Parathyroid adenoma (tissue), 2 donors: ENCODE measurements at regions not wholly inside any gene's neighbourhood (a gene's known extent, or its start where the extent isn't known, plus 50 kb on each side); places are given as distances from the start of the nearest gene placed in this dataset.
"Not testable (repeated sequence)": the region's sequence is repeated elsewhere in the genome, so short reads cannot be mapped to it uniquely, and the experiment has no call there.

Experiments used
- H2AFZ ChIP-seq: fragments of 300-600 bp; sonication (generic); one replicate; pipeline ENCODE4 v1.7.0; 2017; ENCODE audit warnings: antibody characterized with exemption, mild to moderate bottlenecking
- H3K27ac ChIP-seq: fragments of 300-600 bp; sonication (generic); one replicate; pipeline ENCODE4 v1.7.0; 2017
- H3K27me3 ChIP-seq: fragments of 300-600 bp; sonication (generic); one replicate; pipeline ENCODE4 v1.7.0; 2017; ENCODE audit warnings: low read length; ENCODE audit not compliant: control insufficient read depth, insufficient read depth
- H3K36me3 ChIP-seq: fragments of 300-600 bp; sonication (generic); one replicate; pipeline ENCODE4 v1.7.0; 2017; ENCODE audit warnings: low read length; ENCODE audit not compliant: control insufficient read depth, insufficient read depth
- H3K4me1 ChIP-seq: fragments of 300-600 bp; sonication (generic); one replicate; pipeline ENCODE4 v1.7.0; 2017; ENCODE audit warnings: control low read depth
- H3K4me2 ChIP-seq: fragments of 300-600 bp; sonication (generic); one replicate; pipeline ENCODE4 v1.7.0; 2017; ENCODE audit warnings: low read length
- H3K4me3 ChIP-seq: fragments of 300-600 bp; sonication (generic); one replicate; pipeline ENCODE4 v1.7.0; 2017; ENCODE audit warnings: low read depth, low read length
- H3K79me2 ChIP-seq: fragments of 300-600 bp; sonication (generic); one replicate; pipeline ENCODE4 v1.7.0; 2017; ENCODE audit warnings: control low read depth
- H3K9ac ChIP-seq: fragments of 300-600 bp; sonication (generic); one replicate; pipeline ENCODE4 v1.7.0; 2017; ENCODE audit warnings: mild to moderate bottlenecking
- H3K9me3 ChIP-seq: fragments of 300-600 bp; sonication (generic); one replicate; pipeline ENCODE4 v1.7.0; 2017; ENCODE audit warnings: low read length; ENCODE audit not compliant: control insufficient read depth
- TF ChIP-seq, protein P1 (sequence below): fragments of 300-600 bp; sonication (generic); IDR thresholded peaks from one replicate; pipeline ENCODE4 v1.7.0; 2017; ENCODE audit warnings: antibody characterized with exemption, mild to moderate bottlenecking
- donor health status: primary hyperparathyroidism.

DNA sequence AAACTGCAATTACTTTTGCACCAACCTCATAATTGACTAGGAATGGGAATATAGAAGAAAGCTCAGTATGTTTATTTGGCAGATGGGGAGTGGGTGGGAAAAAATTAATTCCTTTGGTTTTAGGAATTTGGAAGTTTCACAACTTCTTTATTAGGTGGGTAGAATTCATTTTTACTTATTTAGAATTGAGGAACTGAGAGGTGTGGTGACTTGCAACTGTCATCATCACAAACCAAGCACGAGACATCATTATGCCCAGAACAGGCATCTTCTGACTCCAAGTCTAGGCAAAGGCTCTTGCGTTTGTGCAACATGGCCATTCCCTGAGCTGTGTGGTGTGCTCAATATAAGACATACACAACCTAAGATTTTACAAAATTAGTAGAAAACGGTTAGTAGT, 380.0 kb downstream of the ATP23 start:
- Histone ChIP-seq H3K9ac (no peak overlapping the region), H3K27me3 (no peaks in the 10 kb centered on the region), H3K9me3 (no peaks in the 10 kb centered on the region), H3K4me2 (no peak overlapping the region), H3K36me3 (no peaks in the 10 kb centered on the region), H3K4me1 (no peaks in the 10 kb centered on the region), H2AFZ (no peak overlapping the region), H3K27ac (no peak overlapping the region), H3K79me2 (no peaks in the 10 kb centered on the region), H3K4me3 (no peak overlapping the region)
- TF ChIP-seq, protein P1, sequence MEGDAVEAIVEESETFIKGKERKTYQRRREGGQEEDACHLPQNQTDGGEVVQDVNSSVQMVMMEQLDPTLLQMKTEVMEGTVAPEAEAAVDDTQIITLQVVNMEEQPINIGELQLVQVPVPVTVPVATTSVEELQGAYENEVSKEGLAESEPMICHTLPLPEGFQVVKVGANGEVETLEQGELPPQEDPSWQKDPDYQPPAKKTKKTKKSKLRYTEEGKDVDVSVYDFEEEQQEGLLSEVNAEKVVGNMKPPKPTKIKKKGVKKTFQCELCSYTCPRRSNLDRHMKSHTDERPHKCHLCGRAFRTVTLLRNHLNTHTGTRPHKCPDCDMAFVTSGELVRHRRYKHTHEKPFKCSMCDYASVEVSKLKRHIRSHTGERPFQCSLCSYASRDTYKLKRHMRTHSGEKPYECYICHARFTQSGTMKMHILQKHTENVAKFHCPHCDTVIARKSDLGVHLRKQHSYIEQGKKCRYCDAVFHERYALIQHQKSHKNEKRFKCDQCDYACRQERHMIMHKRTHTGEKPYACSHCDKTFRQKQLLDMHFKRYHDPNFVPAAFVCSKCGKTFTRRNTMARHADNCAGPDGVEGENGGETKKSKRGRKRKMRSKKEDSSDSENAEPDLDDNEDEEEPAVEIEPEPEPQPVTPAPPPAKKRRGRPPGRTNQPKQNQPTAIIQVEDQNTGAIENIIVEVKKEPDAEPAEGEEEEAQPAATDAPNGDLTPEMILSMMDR: no peak

DNA sequence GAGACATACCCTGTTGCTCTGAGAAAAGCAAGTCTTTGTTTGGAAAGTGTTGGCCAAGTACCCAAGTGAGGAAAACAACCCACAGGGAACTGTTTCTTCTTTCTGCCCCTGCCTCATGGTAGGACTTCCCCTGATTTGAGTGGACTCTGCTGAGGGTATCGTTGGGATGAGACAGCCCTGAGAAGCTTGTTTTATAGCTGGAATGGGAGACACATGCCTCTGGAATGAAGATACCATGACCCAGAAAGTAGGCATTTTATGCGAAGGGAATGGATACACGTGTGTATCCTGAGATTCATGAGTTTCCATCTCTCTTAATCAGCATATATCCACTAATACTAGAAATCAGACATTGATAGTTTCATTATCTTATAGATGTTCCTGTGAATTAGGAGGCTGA, 382.3 kb downstream of the ATP23 start:
- Histone ChIP-seq H3K4me3 (no peak overlapping the region), H3K9ac (no peak overlapping the region), H3K4me2 (no peak overlapping the region), H3K27ac (no peak overlapping the region), H3K9me3 (no peaks in the 10 kb centered on the region), H3K36me3 (no peaks in the 10 kb centered on the region), H3K27me3 (no peaks in the 10 kb centered on the region), H3K4me1 (no peaks in the 10 kb centered on the region), H2AFZ (no peak overlapping the region), H3K79me2 (no peaks in the 10 kb centered on the region)
- TF ChIP-seq, protein P1: no peak

- H2AFZ ChIP-seq: no peak overlapping the region
- no peak overlapping the region for H3K27ac ChIP-seq
- no peaks in the 10 kb centered on the region for H3K79me2 ChIP-seq
- no peaks in the 10 kb centered on the region for H3K4me1 ChIP-seq
- no peak overlapping the region for H3K4me3 ChIP-seq
- no peak overlapping the region for H3K9ac ChIP-seq
- H3K36me3 ChIP-seq: no peaks in the 10 kb centered on the region
- H3K9me3 ChIP-seq: no peaks in the 10 kb centered on the region
- no peak overlapping the region for H3K4me2 ChIP-seq
- no peaks in the 10 kb centered on the region for H3K27me3 ChIP-seq
- TF ChIP-seq, protein P1: no peak
Observed at GRCh38 chr12:58325561-58325960, 384.2 kb downstream of the ATP23 start.

DNA sequence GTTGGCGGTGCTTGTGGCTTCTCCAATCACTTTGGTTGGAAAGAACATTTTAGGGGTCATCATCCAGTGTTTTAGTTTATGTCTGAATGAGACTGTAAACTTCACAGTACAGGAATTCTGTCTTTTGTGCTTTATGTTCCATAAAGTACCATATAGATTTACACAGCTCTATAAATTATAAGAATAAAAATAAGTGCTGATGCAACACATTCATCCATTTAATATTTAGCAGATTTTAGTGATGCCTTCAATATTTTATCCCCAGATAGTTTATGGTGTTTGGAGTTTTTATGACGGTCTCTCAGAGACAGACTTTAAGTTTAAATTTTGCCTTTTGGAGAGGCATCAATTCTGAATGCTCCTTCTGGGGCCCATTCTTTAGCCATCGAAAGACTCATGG, 385.2 kb downstream of the ATP23 start:
- H3K79me2 ChIP-seq: no peaks in the 10 kb centered on the region
- H3K9me3 ChIP-seq: no peaks in the 10 kb centered on the region
- H3K4me2 ChIP-seq: no peak overlapping the region
- H2AFZ ChIP-seq: no peak overlapping the region
- no peaks in the 10 kb centered on the region for H3K27me3 ChIP-seq
- TF ChIP-seq, protein P1: no peak
- no peaks in the 10 kb centered on the region for H3K4me1 ChIP-seq
- no peak overlapping the region for H3K4me3 ChIP-seq
- H3K9ac ChIP-seq: no peak overlapping the region
- H3K36me3 ChIP-seq: no peaks in the 10 kb centered on the region
- H3K27ac ChIP-seq: no peak overlapping the region

- not testable (repeated sequence) for H3K27ac ChIP-seq, H3K9ac ChIP-seq, H2AFZ ChIP-seq, H3K4me1 ChIP-seq, H3K36me3 ChIP-seq, H3K9me3 ChIP-seq, H3K79me2 ChIP-seq, H3K4me3 ChIP-seq, H3K27me3 ChIP-seq, H3K4me2 ChIP-seq
Observed at GRCh38 chr12:58336581-58337242, 395.3 kb downstream of the ATP23 start.

- H2AFZ ChIP-seq, H3K79me2 ChIP-seq, H3K4me3 ChIP-seq, H3K4me2 ChIP-seq, H3K4me1 ChIP-seq, H3K27ac ChIP-seq, H3K9me3 ChIP-seq, H3K27me3 ChIP-seq, H3K36me3 ChIP-seq, H3K9ac ChIP-seq: not testable (repeated sequence)
Observed at GRCh38 chr12:58337539-58337938, 396.2 kb downstream of the ATP23 start.
